HepG2 (cell line): ENCODE measurements at regions not wholly inside any gene's neighbourhood (a gene's known extent, or its start where the extent isn't known, plus 50 kb on each side); places are given as distances from the start of the nearest gene placed in this dataset.

Experiments
- CTCF ChIP-seq: sonication (generic); formaldehyde crosslinking; IDR thresholded peaks from 2 replicates; pipeline ENCODE4 v1.5.0; 2020; ENCODE audit warnings: mild to moderate bottlenecking, missing genetic modification reagents, moderate library complexity
- MAFK ChIP-seq, 2 experiments: IDR thresholded peaks in 1 of 2; conservative IDR thresholded peaks in 1 of 2; 2 replicates each; pipeline ENCODE4 v1.6.1; 2011; ENCODE audit warnings: improper control_type of control experiment in 2 of 2, low read length in 2 of 2
- POGZ ChIP-seq: sonication (generic); formaldehyde crosslinking; IDR thresholded peaks from 2 replicates; pipeline ENCODE4 v1.4.0; 2020; ENCODE audit warnings: mild to moderate bottlenecking, missing genetic modification reagents
- POLR2AphosphoS5 ChIP-seq: IDR thresholded peaks from 2 replicates; pipeline ENCODE4 v1.6.1; 2012; ENCODE audit warnings: low read depth, low read length
- USF2 ChIP-seq, 2 experiments: sonication (generic) in 1 of 2; formaldehyde crosslinking in 1 of 2; IDR thresholded peaks; 2 replicates each; pipeline versions ENCODE4 v1.5.1 to v1.6.1; 2011 to 2020; ENCODE audit warnings: borderline replicate concordance in 1 of 2, low read depth in 1 of 2, low read length in 1 of 2, mild to moderate bottlenecking in 1 of 2, missing genetic modification reagents in 1 of 2, moderate library complexity in 1 of 2

GRCh38 chr4:42713391-42713790 is 56.5 kb upstream of the ATP8A1 start:
- no peak for TF ChIP-seq POGZ
- no peak for TF ChIP-seq USF2 (IDR thresholded peaks at IDR 0.05; ENCODE audit: low read depth, low read length)
- TF ChIP-seq USF2 (CRISPR knock-in tag; IDR thresholded peaks at IDR 0.05; ENCODE audit: borderline replicate concordance), result no peak
- no peak for TF ChIP-seq POLR2AphosphoS5
- no peak for TF ChIP-seq MAFK (conservative IDR thresholded peaks at IDR 0.05 in 1 of 2, IDR thresholded peaks at IDR 0.05 in 1 of 2; ENCODE audit: low read length in 2 of 2)
- no peak for TF ChIP-seq CTCF (CRISPR knock-in tag)
